Naive thymus-derived CD4-positive, alpha-beta T cell (primary cell): ENCODE measurements at regions not wholly inside any gene's neighbourhood (a gene's known extent, or its start where the extent isn't known, plus 50 kb on each side); places are given as distances from the start of the nearest gene placed in this dataset.
"Not testable (repeated sequence)": the region's sequence is repeated elsewhere in the genome, so short reads cannot be mapped to it uniquely, and the experiment has no call there.

Experiments
- ATAC-seq: fragments of 150-1000 bp; cut with Tn5 transposase; 2 replicates; pipeline ENCODE4 v1.10.0; 2021; ENCODE audit warnings: mild to moderate bottlenecking, moderate library complexity
- CTCF ChIA-PET: fragments of 350-600 bp; sonication (Branson Sonifier 250); formaldehyde crosslinking; loops from one replicate; lab custom pipeline; 2021; ENCODE audit warnings: antibody characterized with exemption; lab: Charles Lee
- POLR2A ChIA-PET: fragments of 350-600 bp; sonication (Branson Sonifier 250); formaldehyde crosslinking; loops from one replicate; lab custom pipeline; 2021; ENCODE audit warnings: antibody characterized with exemption, inconsistent platforms; lab: Charles Lee
- DNase-seq, 9 donors: peaks; one replicate each; pipeline versions ENCODE4 v3.0.0 to v3.0.0-alpha.2; 2020 to 2022; ENCODE audit warnings: mixed read lengths in 1 of 9
- H3K27ac ChIP-seq: one replicate; pipeline ENCODE4 v1.7.0; 2013; ENCODE audit warnings: mild to moderate bottlenecking, low read depth, low read length, moderate library complexity
- H3K27me3 ChIP-seq, 2 donors: one replicate each; pipeline ENCODE4 v1.7.0; 2013; ENCODE audit warnings: low read length in 2 of 2, mild to moderate bottlenecking in 2 of 2, moderate library complexity in 2 of 2; ENCODE audit not compliant: control insufficient read depth in 2 of 2, insufficient read depth in 2 of 2
- H3K36me3 ChIP-seq, 3 experiments: 1 replicate in 2 of 3; 2 replicates in 1 of 3; pipeline ENCODE4 v1.7.0; 2013; ENCODE audit warnings: low read length in 3 of 3, mild to moderate bottlenecking in 3 of 3, moderate library complexity in 1 of 3; ENCODE audit not compliant: insufficient read depth in 3 of 3, control insufficient read depth in 2 of 3
- H3K4me1 ChIP-seq, 2 donors: one replicate each; pipeline ENCODE4 v1.7.0; 2013; ENCODE audit warnings: low read length in 2 of 2, mild to moderate bottlenecking in 2 of 2, moderate library complexity in 1 of 2; ENCODE audit not compliant: control insufficient read depth in 2 of 2, insufficient read depth in 2 of 2
- H3K4me3 ChIP-seq: 2 replicates; pipeline ENCODE4 v1.7.0; 2013; ENCODE audit warnings: mild to moderate bottlenecking, low read length
- H3K9me3 ChIP-seq, 3 experiments: 1 replicate in 2 of 3; 2 replicates in 1 of 3; pipeline ENCODE4 v1.7.0; 2013; ENCODE audit warnings: low read length in 3 of 3; ENCODE audit not compliant: control insufficient read depth in 2 of 3
- H3K27ac Mint-ChIP-seq, 9 donors: one replicate each; pipeline ENCODE4 v1.8.0; 2020 to 2022; ENCODE audit warnings: mixed read lengths in 9 of 9, mild to moderate bottlenecking in 8 of 9, moderate library complexity in 5 of 9, inconsistent platforms in 2 of 9
- H3K27me3 Mint-ChIP-seq, 5 donors: one replicate each; pipeline ENCODE4 v1.8.0; 2021 to 2022; ENCODE audit warnings: mixed read lengths in 5 of 5, mild to moderate bottlenecking in 1 of 5
- H3K36me3 Mint-ChIP-seq, 5 donors: one replicate each; pipeline ENCODE4 v1.8.0; 2020 to 2022; ENCODE audit warnings: mixed read lengths in 5 of 5, mild to moderate bottlenecking in 3 of 5, inconsistent platforms in 1 of 5
- H3K4me1 Mint-ChIP-seq, 7 donors: one replicate each; pipeline ENCODE4 v1.8.0; 2020 to 2022; ENCODE audit warnings: mixed read lengths in 7 of 7, mild to moderate bottlenecking in 3 of 7, inconsistent platforms in 1 of 7
- H3K4me3 Mint-ChIP-seq, 10 donors: one replicate each; pipeline ENCODE4 v1.8.0; 2020 to 2022; ENCODE audit warnings: mild to moderate bottlenecking in 10 of 10, mixed read lengths in 10 of 10, moderate library complexity in 6 of 10, inconsistent platforms in 2 of 10
- H3K9me3 Mint-ChIP-seq, 11 donors: one replicate each; pipeline ENCODE4 v1.8.0; 2020 to 2022; ENCODE audit warnings: mixed read lengths in 11 of 11, mild to moderate bottlenecking in 4 of 11, inconsistent platforms in 1 of 11, moderate library complexity in 1 of 11
- intact Hi-C, 2 donors: fragments of 100-400 bp; cut with micrococcal nuclease; formaldehyde crosslinking; loops; one replicate each; pipeline ENCODE4 v1.15.1; 2023

DNA sequence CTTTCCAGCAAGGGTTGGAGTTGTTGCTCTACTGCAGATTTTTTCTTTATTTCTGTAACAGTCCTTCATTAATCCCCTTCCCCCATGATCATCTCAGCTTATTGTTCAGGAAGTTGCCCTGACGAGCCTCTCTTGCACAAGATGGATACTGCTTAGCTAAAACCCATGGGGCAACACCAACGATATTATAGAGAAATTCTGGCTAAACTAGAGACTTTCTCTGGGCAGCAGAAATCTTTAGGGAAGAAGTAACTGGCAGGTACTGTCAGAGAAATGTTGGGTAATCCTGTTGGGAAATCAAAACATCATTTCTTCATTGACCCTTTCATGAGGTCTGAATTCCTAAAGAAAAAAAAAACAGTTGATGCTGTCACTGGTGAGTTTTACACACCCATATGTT, 921.3 kb downstream of the NLGN4X start:
- H3K36me3 Mint-ChIP-seq, result no peaks in the 10 kb centered on the region
- POLR2A ChIA-PET, result no interaction called here
- no peaks in the 10 kb centered on the region for H3K27me3 ChIP-seq
- no peaks in the 10 kb centered on the region for H3K4me1 Mint-ChIP-seq
- no peak overlapping the region for H3K4me3 ChIP-seq
- H3K9me3 ChIP-seq, result no peaks in the 10 kb centered on the region
- DNase-seq, result no peak
- no peak overlapping the region for H3K27ac Mint-ChIP-seq
- CTCF ChIA-PET, result no interaction called here
- no peaks in the 10 kb centered on the region for H3K27me3 Mint-ChIP-seq
- H3K9me3 Mint-ChIP-seq, result peaks cover 0 to 4% (median 0%) of the 10 kb centered on the region in 11 donors
- H3K4me1 ChIP-seq, result no peaks in the 10 kb centered on the region
- intact Hi-C loops, result no loop called here
- no peak overlapping the region for H3K27ac ChIP-seq
- no peak overlapping the region for H3K4me3 Mint-ChIP-seq
- ATAC-seq, result no peak
- H3K36me3 ChIP-seq, result no peaks in the 10 kb centered on the region

DNA sequence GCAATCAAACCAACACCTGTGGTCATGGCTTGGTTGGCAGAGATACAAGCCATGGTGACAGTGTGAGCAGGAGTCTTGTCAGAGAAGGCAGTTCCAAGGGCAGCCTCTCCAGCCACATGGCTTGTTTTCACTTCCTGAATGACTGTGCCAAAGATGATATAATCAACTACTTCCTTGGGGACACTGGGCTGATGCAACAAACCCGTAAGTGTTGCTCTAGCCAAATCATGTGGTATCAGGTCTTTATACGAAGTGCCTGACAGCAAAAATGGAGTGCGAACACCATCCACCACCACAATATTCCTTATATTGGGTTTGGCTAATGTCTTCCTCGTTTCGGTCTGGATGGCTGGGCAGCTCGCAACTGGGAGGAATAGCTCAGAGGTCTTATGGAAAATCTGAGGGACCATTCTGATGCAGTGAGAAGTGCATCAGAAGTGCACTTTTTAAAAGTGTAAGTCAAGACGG, 922.0 kb downstream of the NLGN4X start:
- Histone ChIP-seq H3K4me1 (no peaks in the 10 kb centered on the region), H3K27ac (no peak overlapping the region), H3K27me3 (no peaks in the 10 kb centered on the region), H3K36me3 (no peaks in the 10 kb centered on the region), H3K4me3 (no peak overlapping the region), H3K9me3 (no peaks in the 10 kb centered on the region)
- CTCF ChIA-PET, result no interaction called here
- DNase-seq, result no peak
- H3K36me3 Mint-ChIP-seq, result no peaks in the 10 kb centered on the region
- no peaks in the 10 kb centered on the region for H3K27me3 Mint-ChIP-seq
- peaks cover 0 to 4% (median 0%) of the 10 kb centered on the region in 11 donors for H3K9me3 Mint-ChIP-seq
- intact Hi-C loops, result no loop called here
- no peak overlapping the region for H3K27ac Mint-ChIP-seq
- no peak overlapping the region for H3K4me3 Mint-ChIP-seq
- POLR2A ChIA-PET, result no interaction called here
- H3K4me1 Mint-ChIP-seq, result no peaks in the 10 kb centered on the region
- ATAC-seq, result no peak

DNA sequence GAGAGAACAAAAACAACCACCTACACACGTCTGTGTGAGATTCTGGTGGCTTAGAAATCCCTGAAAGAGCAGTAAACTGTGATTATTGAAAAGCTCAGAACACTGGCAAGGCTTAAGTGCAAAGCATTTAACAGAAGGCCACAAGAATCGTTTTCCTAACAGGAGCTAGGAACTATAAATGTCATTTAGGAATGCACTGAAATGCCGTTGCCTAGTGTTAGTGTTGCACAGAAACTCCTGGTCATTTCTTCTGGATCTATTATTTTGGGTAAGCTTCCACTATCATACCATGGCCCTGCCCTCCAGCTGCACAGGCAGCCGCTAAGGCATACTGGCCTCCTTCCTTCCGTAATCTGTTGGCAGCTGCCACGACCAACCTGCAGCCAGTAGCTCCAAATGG, 923.2 kb downstream of the NLGN4X start:
- Mint-ChIP-seq H3K4me1 (no peaks in the 10 kb centered on the region), H3K27me3 (no peaks in the 10 kb centered on the region), H3K27ac (no peak overlapping the region), H3K4me3 (no peak overlapping the region), H3K36me3 (no peaks in the 10 kb centered on the region), H3K9me3 (peaks cover 0 to 4% (median 0%) of the 10 kb centered on the region in 11 donors)
- intact Hi-C loops, result no loop called here
- POLR2A ChIA-PET, result no interaction called here
- H3K4me3 ChIP-seq, result no peak overlapping the region
- CTCF ChIA-PET, result no interaction called here
- ATAC-seq (no peak), DNase-seq (no peak)
- H3K27ac ChIP-seq, result no peak overlapping the region
- no peaks in the 10 kb centered on the region for H3K9me3 ChIP-seq
- no peaks in the 10 kb centered on the region for H3K4me1 ChIP-seq
- H3K27me3 ChIP-seq, result no peaks in the 10 kb centered on the region
- H3K36me3 ChIP-seq, result no peaks in the 10 kb centered on the region

DNA sequence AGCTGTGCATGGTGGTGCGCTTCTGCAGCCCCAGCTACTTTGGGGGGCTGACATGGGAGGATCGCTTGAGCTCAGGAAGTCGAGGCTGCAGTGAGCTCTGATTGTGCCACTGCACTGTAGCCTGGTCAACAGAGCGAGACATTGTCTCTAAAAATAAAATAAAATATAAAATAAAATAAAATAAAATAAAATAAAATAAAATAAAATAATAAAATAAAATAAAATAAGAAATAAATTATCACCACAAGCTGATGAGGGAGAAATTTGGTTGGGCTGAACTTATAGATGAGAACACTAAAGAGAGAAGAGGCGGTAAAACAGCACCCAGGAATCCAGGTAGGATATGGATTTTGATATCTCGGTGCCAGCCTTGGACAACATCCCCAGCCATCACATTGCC, 933.7 kb downstream of the NLGN4X start:
- no peaks in the 10 kb centered on the region for H3K36me3 Mint-ChIP-seq
- H3K9me3 ChIP-seq, result no peaks in the 10 kb centered on the region
- H3K4me3 ChIP-seq, result no peak overlapping the region
- no peaks in the 10 kb centered on the region for H3K36me3 ChIP-seq
- DNase-seq, result no peak
- no peaks in the 10 kb centered on the region for H3K27me3 ChIP-seq
- no peak overlapping the region for H3K4me3 Mint-ChIP-seq
- no peaks in the 10 kb centered on the region for H3K4me1 ChIP-seq
- no peak for ATAC-seq
- no peak overlapping the region for H3K27ac ChIP-seq
- POLR2A ChIA-PET, result interaction anchor here (0.6 kb wide), 1 partner anchor 16 kb away, joined by 4 read pairs; no protein-coding TSS in a partner anchor
- CTCF ChIA-PET, result interaction anchor here (0.7 kb wide), 1 partner anchor 197 kb away, joined by 3 read pairs; no protein-coding TSS in a partner anchor
- H3K27me3 Mint-ChIP-seq, result no peaks in the 10 kb centered on the region
- H3K9me3 Mint-ChIP-seq, result peaks cover 0 to 13% (median 3%) of the 10 kb centered on the region in 11 donors
- intact Hi-C loops, result no loop called here
- no peak overlapping the region for H3K27ac Mint-ChIP-seq
- H3K4me1 Mint-ChIP-seq, result no peaks in the 10 kb centered on the region

DNA sequence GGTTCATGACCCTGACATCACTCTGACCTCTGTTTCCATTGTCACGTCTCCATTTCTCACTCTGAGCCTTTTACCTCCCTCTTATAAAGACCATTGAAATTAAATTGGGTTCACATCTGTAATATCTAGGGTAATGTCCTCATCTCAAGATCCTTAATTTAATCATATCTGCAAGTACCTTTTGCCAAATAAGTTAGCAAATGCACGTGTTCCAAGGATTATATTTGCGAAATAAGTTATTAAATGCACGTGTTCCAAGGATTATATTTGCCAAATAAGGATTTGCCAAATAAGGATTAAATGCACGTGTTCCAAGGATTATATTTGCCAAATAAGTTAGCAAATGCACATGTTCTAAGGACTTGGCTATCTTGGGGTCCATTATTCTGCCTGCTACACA, 938.0 kb downstream of the NLGN4X start:
- H3K4me1 ChIP-seq, result no peaks in the 10 kb centered on the region
- CTCF ChIA-PET, result no interaction called here
- intact Hi-C loops, result no loop called here
- no peak overlapping the region for H3K4me3 ChIP-seq
- Mint-ChIP-seq H3K4me3 (no peak overlapping the region), H3K9me3 (peaks cover 0 to 40% (median 5%) of the 10 kb centered on the region in 11 donors), H3K36me3 (no peaks in the 10 kb centered on the region), H3K27ac (no peak overlapping the region), H3K27me3 (no peaks in the 10 kb centered on the region), H3K4me1 (peaks cover 0 to 2% (median 0%) of the 10 kb centered on the region in 7 donors)
- H3K27ac ChIP-seq, result no peak overlapping the region
- no peak for DNase-seq
- H3K9me3 ChIP-seq, result no peaks in the 10 kb centered on the region
- no peaks in the 10 kb centered on the region for H3K27me3 ChIP-seq
- POLR2A ChIA-PET, result no interaction called here
- no peaks in the 10 kb centered on the region for H3K36me3 ChIP-seq
- no peak for ATAC-seq

DNA sequence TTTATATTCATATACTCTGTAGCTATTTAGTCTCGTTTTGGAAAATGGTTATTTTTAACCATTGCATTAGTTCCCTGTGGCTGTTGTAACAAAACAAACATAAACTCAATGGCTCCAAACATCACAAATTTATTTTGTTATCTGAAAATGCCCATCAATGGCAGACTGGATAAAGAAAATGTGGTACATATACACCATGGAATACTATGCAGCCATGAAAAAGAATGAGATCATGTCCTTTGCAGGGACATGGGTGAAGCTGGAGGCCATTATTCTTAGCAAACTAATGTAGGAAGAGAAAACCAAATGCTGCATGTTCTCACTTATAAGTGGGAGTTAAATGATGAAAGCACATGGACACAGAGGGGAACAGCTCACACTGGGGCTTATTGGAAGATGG, 938.7 kb downstream of the NLGN4X start:
- POLR2A ChIA-PET, ATAC-seq: not testable (repeated sequence)

DNA sequence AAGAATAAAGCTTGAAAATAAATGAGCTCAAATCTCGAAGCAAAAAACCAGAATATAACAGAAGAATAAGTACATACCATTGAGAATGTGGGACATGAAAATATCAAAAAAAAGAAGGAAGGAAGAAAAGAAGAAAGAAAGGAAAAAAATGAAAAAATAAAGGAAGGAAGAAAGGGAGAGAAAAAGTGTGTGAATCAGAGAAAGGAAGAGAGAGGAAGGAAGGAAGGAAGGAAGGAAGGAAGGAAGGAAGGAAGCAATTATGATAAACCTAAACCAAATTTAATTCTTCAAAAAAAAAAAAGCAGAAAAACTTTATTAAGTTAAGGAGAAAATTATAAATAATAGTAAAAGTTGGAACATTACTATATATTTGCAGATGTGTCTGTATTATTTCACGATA, 949.8 kb downstream of the NLGN4X start:
- Histone ChIP-seq H3K36me3 (no peaks in the 10 kb centered on the region), H3K4me3 (no peak overlapping the region), H3K4me1 (no peaks in the 10 kb centered on the region), H3K27me3 (no peaks in the 10 kb centered on the region), H3K27ac (no peak overlapping the region), H3K9me3 (no peaks in the 10 kb centered on the region)
- H3K27me3 Mint-ChIP-seq, result no peaks in the 10 kb centered on the region
- ChIA-PET CTCF (interaction anchor here (0.7 kb wide), 1 partner anchor 28 kb away, joined by 8 read pairs; no protein-coding TSS in a partner anchor), POLR2A (no interaction called here)
- H3K27ac Mint-ChIP-seq, result no peak overlapping the region
- DNase-seq (no peak), ATAC-seq (no peak)
- H3K4me3 Mint-ChIP-seq, result no peak overlapping the region
- intact Hi-C loops, result no loop called here
- H3K9me3 Mint-ChIP-seq, result peaks cover 0 to 10% (median 4%) of the 10 kb centered on the region in 11 donors
- H3K4me1 Mint-ChIP-seq, result no peaks in the 10 kb centered on the region
- no peaks in the 10 kb centered on the region for H3K36me3 Mint-ChIP-seq

More for the DNA sequence above, 938.7 kb downstream of the NLGN4X start:
- H3K27me3 ChIP-seq, H3K4me1 Mint-ChIP-seq, H3K36me3 Mint-ChIP-seq, H3K27ac Mint-ChIP-seq, H3K9me3 ChIP-seq, CTCF ChIA-PET, H3K4me1 ChIP-seq, H3K27ac ChIP-seq, DNase-seq, H3K36me3 ChIP-seq, H3K4me3 ChIP-seq, H3K4me3 Mint-ChIP-seq, H3K27me3 Mint-ChIP-seq, intact Hi-C loops: not testable (repeated sequence)
- H3K9me3 Mint-ChIP-seq, result peaks cover 0 to 45% (median 5%) of the 10 kb centered on the region in 11 donors
